HepG2 (cell line): ENCODE measurements at regions not wholly inside any gene's neighbourhood (a gene's known extent, or its start where the extent isn't known, plus 50 kb on each side); places are given as distances from the start of the nearest gene placed in this dataset.

Experiments used
- HOMEZ ChIP-seq: IDR thresholded peaks from 2 replicates; pipeline ENCODE4 v1.6.1; 2016; ENCODE audit warnings: low read depth
- IRX3 ChIP-seq: sonication (generic); formaldehyde crosslinking; IDR thresholded peaks from 2 replicates; pipeline ENCODE4 v1.8.1; 2023; ENCODE audit warnings: mild to moderate bottlenecking, low read depth, missing genetic modification reagents, borderline replicate concordance
- MEIS1 ChIP-seq: sonication (generic); formaldehyde crosslinking; IDR thresholded peaks from 2 replicates; pipeline ENCODE4 v1.9.0; 2021; ENCODE audit warnings: mild to moderate bottlenecking, missing genetic modification reagents, moderate library complexity, borderline replicate concordance
- NFE2L2 ChIP-seq: fragments of 150-350 bp; IDR thresholded peaks from 2 replicates; pipeline ENCODE4 v1.6.1; 2014; ENCODE audit warnings: low read length
- ZBTB1 ChIP-seq: sonication (generic); formaldehyde crosslinking; IDR thresholded peaks from 2 replicates; pipeline ENCODE4 v1.4.0; 2020; ENCODE audit warnings: missing genetic modification reagents, borderline replicate concordance
- ZBTB10 ChIP-seq: sonication (generic); formaldehyde crosslinking; IDR thresholded peaks from 2 replicates; pipeline ENCODE4 v1.4.0; 2020; ENCODE audit warnings: missing genetic modification reagents, borderline replicate concordance
- ZKSCAN1 ChIP-seq: fragments of 150-350 bp; IDR thresholded peaks from 2 replicates; pipeline ENCODE4 v1.6.1; 2014; ENCODE audit warnings: low read length
- ZNF550 ChIP-seq: sonication (generic); formaldehyde crosslinking; IDR thresholded peaks from 2 replicates; pipeline ENCODE4 v1.4.0; 2020; ENCODE audit warnings: mild to moderate bottlenecking, missing genetic modification reagents, borderline replicate concordance
- ZNF747 ChIP-seq: sonication (generic); formaldehyde crosslinking; IDR thresholded peaks from 2 replicates; pipeline ENCODE4 v1.8.1; 2023; ENCODE audit warnings: missing genetic modification reagents, mild to moderate bottlenecking, borderline replicate concordance
- TF ChIP-seq, protein P1 (sequence below): fragments of 450-650 bp; IDR thresholded peaks from 2 replicates; pipeline ENCODE4 v1.6.1; 2016
- TF ChIP-seq, protein P2 (sequence below): sonication (generic); formaldehyde crosslinking; IDR thresholded peaks from 2 replicates; pipeline ENCODE4 v1.4.0; 2020; ENCODE audit warnings: mild to moderate bottlenecking, missing genetic modification reagents
- TF ChIP-seq, protein P3 (sequence below): sonication (generic); formaldehyde crosslinking; IDR thresholded peaks from 2 replicates; pipeline ENCODE4 v1.5.0; 2020; ENCODE audit warnings: missing genetic modification reagents, mild to moderate bottlenecking, borderline replicate concordance
- TF ChIP-seq, protein P4 (sequence below): sonication (generic); formaldehyde crosslinking; IDR thresholded peaks from 2 replicates; pipeline ENCODE4 v1.5.0; 2020; ENCODE audit warnings: missing genetic modification reagents
- TF ChIP-seq, protein P5 (sequence below): sonication (generic); formaldehyde crosslinking; IDR thresholded peaks from 2 replicates; pipeline ENCODE4 v1.8.0; 2022; ENCODE audit warnings: mild to moderate bottlenecking, missing genetic modification reagents, moderate library complexity

GRCh38 chr2:133642791-133643191 lies 74.5 kb upstream of the NCKAP5 start (continued):
- TF ChIP-seq, protein P1, sequence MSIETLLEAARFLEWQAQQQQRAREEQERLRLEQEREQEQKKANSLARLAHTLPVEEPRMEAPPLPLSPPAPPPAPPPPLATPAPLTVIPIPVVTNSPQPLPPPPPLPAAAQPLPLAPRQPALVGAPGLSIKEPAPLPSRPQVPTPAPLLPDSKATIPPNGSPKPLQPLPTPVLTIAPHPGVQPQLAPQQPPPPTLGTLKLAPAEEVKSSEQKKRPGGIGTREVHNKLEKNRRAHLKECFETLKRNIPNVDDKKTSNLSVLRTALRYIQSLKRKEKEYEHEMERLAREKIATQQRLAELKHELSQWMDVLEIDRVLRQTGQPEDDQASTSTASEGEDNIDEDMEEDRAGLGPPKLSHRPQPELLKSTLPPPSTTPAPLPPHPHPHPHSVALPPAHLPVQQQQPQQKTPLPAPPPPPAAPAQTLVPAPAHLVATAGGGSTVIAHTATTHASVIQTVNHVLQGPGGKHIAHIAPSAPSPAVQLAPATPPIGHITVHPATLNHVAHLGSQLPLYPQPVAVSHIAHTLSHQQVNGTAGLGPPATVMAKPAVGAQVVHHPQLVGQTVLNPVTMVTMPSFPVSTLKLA: no peak
- TF ChIP-seq, protein P2, sequence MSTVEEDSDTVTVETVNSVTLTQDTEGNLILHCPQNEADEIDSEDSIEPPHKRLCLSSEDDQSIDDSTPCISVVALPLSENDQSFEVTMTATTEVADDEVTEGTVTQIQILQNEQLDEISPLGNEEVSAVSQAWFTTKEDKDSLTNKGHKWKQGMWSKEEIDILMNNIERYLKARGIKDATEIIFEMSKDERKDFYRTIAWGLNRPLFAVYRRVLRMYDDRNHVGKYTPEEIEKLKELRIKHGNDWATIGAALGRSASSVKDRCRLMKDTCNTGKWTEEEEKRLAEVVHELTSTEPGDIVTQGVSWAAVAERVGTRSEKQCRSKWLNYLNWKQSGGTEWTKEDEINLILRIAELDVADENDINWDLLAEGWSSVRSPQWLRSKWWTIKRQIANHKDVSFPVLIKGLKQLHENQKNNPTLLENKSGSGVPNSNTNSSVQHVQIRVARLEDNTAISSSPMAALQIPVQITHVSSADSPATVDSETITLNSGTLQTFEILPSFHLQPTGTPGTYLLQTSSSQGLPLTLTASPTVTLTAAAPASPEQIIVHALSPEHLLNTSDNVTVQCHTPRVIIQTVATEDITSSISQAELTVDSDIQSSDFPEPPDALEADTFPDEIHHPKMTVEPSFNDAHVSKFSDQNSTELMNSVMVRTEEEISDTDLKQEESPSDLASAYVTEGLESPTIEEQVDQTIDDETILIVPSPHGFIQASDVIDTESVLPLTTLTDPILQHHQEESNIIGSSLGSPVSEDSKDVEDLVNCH (CRISPR knock-in tag): no peak
- TF ChIP-seq HOMEZ (CRISPR knock-in tag) (no peak), ZBTB1 (no peak), ZNF747 (CRISPR knock-in tag) (no peak), ZNF550 (no peak), IRX3 (no peak), MEIS1 (CRISPR knock-in tag) (no peak), ZKSCAN1 (no peak), NFE2L2 (no peak), ZBTB10 (CRISPR knock-in tag) (no peak)
- TF ChIP-seq, protein P3, sequence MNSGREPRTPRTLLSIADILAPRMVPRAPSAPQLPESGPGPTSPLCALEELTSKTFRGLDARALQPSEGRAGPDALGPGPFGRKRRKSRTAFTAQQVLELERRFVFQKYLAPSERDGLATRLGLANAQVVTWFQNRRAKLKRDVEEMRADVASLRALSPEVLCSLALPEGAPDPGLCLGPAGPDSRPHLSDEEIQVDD (CRISPR knock-in tag): no peak
- TF ChIP-seq, protein P4, sequence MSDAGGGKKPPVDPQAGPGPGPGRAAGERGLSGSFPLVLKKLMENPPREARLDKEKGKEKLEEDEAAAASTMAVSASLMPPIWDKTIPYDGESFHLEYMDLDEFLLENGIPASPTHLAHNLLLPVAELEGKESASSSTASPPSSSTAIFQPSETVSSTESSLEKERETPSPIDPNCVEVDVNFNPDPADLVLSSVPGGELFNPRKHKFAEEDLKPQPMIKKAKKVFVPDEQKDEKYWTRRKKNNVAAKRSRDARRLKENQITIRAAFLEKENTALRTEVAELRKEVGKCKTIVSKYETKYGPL (CRISPR knock-in tag): no peak
- TF ChIP-seq, protein P5, sequence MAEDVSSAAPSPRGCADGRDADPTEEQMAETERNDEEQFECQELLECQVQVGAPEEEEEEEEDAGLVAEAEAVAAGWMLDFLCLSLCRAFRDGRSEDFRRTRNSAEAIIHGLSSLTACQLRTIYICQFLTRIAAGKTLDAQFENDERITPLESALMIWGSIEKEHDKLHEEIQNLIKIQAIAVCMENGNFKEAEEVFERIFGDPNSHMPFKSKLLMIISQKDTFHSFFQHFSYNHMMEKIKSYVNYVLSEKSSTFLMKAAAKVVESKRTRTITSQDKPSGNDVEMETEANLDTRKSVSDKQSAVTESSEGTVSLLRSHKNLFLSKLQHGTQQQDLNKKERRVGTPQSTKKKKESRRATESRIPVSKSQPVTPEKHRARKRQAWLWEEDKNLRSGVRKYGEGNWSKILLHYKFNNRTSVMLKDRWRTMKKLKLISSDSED (CRISPR knock-in tag): no peak
